HepG2 (cell line): ENCODE measurements at regions not wholly inside any gene's neighbourhood (a gene's known extent, or its start where the extent isn't known, plus 50 kb on each side); places are given as distances from the start of the nearest gene placed in this dataset.
A peak's percentile ranks its signal among the peaks of the same experiment; 100 is the strongest.
"Not testable (repeated sequence)": the region's sequence is repeated elsewhere in the genome, so short reads cannot be mapped to it uniquely, and the experiment has no call there.

Experiments used
- ATAC-seq: fragments of 200-7000 bp; cut with Tn5 transposase; 3 replicates; pipeline ENCODE4 v1.9.1; 2020; ENCODE audit warnings: mild to moderate bottlenecking, moderate library complexity
- BruUV-seq: library from RNA; stranded (reverse); fragments of 400-500 nt; replicated peaks from 2 replicates; lab custom pipeline; 2021; lab: Mats Ljungman, UMichigan
- CTCF ChIA-PET: fragments of 300-600 bp; formaldehyde crosslinking; extraction: SDS; loops from one replicate; lab custom pipeline; 2021; ENCODE audit warnings: low total read pairs, inconsistent platforms, low intra/inter-chr PET ratio; lab: Yijun Ruan, JAX
- POLR2A ChIA-PET: fragments of 350-600 bp; sonication (Branson Sonifier 250); formaldehyde crosslinking; loops from one replicate; lab custom pipeline; 2020; ENCODE audit warnings: antibody characterized with exemption, inconsistent platforms; lab: Yijun Ruan, JAX
- DNase-seq: peaks from one replicate; pipeline ENCODE4 v3.0.0-alpha.2; 2015; ENCODE audit warnings: low spot score
- FAIRE-seq: peaks from 3 replicates; lab custom pipeline; 2011; peaks lifted over from hg19 to GRCh38; lab: Jason Lieb, UNC
- H2AFZ ChIP-seq: one replicate; pipeline ENCODE4 v1.6.1; 2011; ENCODE audit warnings: low read length, inconsistent platforms
- H3K27ac ChIP-seq: fragments of 300-600 bp; 3 replicates; pipeline ENCODE4 v1.8.0; 2011; ENCODE audit warnings: mixed run types, mild to moderate bottlenecking, mixed read lengths, low read length, inconsistent platforms; ENCODE audit not compliant: insufficient read depth; ENCODE audit errors: extremely low read length
- H3K27me3 ChIP-seq, 2 experiments: fragments of 200-600 bp in 1 of 2; 2 replicates in 1 of 2; 3 replicates in 1 of 2; pipeline versions ENCODE4 v1.6.0 to v1.8.0; 2011; ENCODE audit warnings: low read length in 2 of 2, mild to moderate bottlenecking in 2 of 2, moderate library complexity in 2 of 2, inconsistent platforms in 1 of 2; ENCODE audit not compliant: insufficient read depth in 2 of 2, control insufficient read depth in 1 of 2
- H3K36me3 ChIP-seq, 2 experiments: fragments of 200-600 bp in 1 of 2; replicated peaks in 1 of 2; 2 replicates in 1 of 2; 3 replicates in 1 of 2; pipeline versions ENCODE4 v1.5.1 to v1.8.0; 2011; ENCODE audit warnings: low read length in 2 of 2, inconsistent platforms in 1 of 2; ENCODE audit not compliant: insufficient read depth in 2 of 2, control insufficient read depth in 1 of 2
- H3K4me1 ChIP-seq: 2 replicates; pipeline ENCODE4 v1.5.1; 2012; ENCODE audit warnings: low read length, inconsistent platforms; ENCODE audit not compliant: insufficient read depth
- H3K4me2 ChIP-seq: 2 replicates; pipeline ENCODE4 v1.6.0; 2011; ENCODE audit warnings: low read depth, low read length, inconsistent platforms
- H3K4me3 ChIP-seq, 3 experiments: fragments of 200-600 bp in 1 of 3; sonication (generic), shearing (Covaris generic) in 1 of 3; replicated peaks in 1 of 3; 2 replicates each; pipeline ENCODE4 v1.5.1; 2011 to 2016; ENCODE audit warnings: low read length in 3 of 3, inconsistent platforms in 2 of 3, low read depth in 2 of 3, mild to moderate bottlenecking in 2 of 3, control low read depth in 1 of 3, mixed read lengths in 1 of 3; ENCODE audit not compliant: insufficient read depth in 1 of 3
- H3K79me2 ChIP-seq: one replicate; pipeline ENCODE4 v1.6.1; 2011; ENCODE audit warnings: low read length, inconsistent platforms; ENCODE audit not compliant: insufficient read depth
- H3K9ac ChIP-seq: 2 replicates; pipeline ENCODE4 v1.6.0; 2011; ENCODE audit warnings: mild to moderate bottlenecking, low read depth, low read length, inconsistent platforms; ENCODE audit not compliant: insufficient read depth
- H3K9me3 ChIP-seq: 2 replicates; pipeline ENCODE4 v1.5.1; 2012; ENCODE audit warnings: mild to moderate bottlenecking, low read length
- H4K20me1 ChIP-seq: 2 replicates; pipeline ENCODE4 v1.6.0; 2011; ENCODE audit warnings: inconsistent platforms, mild to moderate bottlenecking, low read length, moderate library complexity; ENCODE audit not compliant: insufficient read depth
- STAG1 ChIP-seq: sonication (generic); formaldehyde crosslinking; IDR thresholded peaks from 2 replicates; pipeline ENCODE4 v1.4.0; 2020; ENCODE audit warnings: missing genetic modification reagents
- WGBS: methylation state at CpG from one replicate; pipeline ENCODE4 v1.1.6; 2017; ENCODE audit warnings: low lambda C conversion rate; 5-methylcytosine and 5-hydroxymethylcytosine counted together
- in situ Hi-C: cut with HindIII; loops from 2 replicates; pipeline ENCODE4 v1.10.0; 2017; ENCODE audit warnings: low pct_unique_long_range_greater_than_20kb; ENCODE audit not compliant: extremely low pct_ligation_motif_present
- intact Hi-C: fragments of 100-400 bp; cut with micrococcal nuclease; formaldehyde crosslinking; loops from one replicate; pipeline ENCODE4 v1.10.0; 2022; ENCODE audit not compliant: unreplicated experiment

DNA sequence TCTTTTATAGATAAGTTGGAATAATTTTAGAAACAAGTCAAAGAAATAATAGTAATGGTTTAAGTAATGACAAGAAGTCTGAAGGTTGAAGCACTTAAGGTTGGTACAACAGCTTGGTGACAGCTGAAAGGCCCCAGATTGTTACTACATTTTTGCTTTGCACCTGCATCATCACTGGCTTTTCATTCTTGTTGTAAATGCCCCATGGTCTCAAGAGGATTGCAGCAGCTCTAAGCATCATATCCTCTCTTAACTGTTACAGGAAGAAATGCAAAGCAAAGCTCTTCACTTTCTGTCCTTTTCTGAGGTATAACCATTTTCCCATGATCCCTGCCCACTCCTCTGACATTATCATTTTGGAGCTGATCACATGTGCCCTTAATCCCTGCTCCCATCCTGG lies 461.0 kb downstream of the RPIA start:
- in situ Hi-C loops, DNase-seq, H3K4me1 ChIP-seq, H3K27ac ChIP-seq, ATAC-seq, H3K36me3 ChIP-seq, H3K9me3 ChIP-seq, H3K79me2 ChIP-seq, H3K27me3 ChIP-seq, FAIRE-seq, POLR2A ChIA-PET, CTCF ChIA-PET, H3K4me3 ChIP-seq, BruUV-seq, H4K20me1 ChIP-seq, H3K4me2 ChIP-seq, H3K9ac ChIP-seq, H2AFZ ChIP-seq: not testable (repeated sequence)
- intact Hi-C loops: loop anchor here (10.0 kb wide), 1 partner anchor 268 kb away; no protein-coding TSS in a partner anchor

DNA sequence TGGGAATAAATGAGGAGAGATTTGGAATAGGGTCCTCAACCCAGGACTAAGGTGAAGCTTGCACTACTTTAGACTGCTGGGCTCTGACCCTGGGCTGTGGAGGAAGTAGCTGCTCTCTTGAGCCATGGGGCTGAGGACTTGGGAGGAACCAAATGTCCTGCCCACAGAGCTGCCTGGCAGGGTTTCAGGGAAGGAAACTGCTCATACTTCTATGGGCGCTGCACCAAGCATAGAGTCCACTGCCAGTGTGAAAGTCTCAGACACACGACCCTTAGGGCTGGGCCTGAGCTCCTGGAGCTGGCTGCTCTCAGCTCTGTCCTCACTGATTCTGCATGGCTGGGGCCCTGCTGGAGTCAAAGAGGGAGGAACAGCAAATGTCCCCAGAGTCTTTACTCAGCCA lies 461.7 kb downstream of the RPIA start:
- POLR2A ChIA-PET, H3K9ac ChIP-seq, H3K4me3 ChIP-seq, H3K4me2 ChIP-seq, H3K4me1 ChIP-seq, FAIRE-seq, H3K27me3 ChIP-seq, H4K20me1 ChIP-seq, H3K79me2 ChIP-seq, H3K36me3 ChIP-seq, H3K27ac ChIP-seq, ATAC-seq, in situ Hi-C loops, CTCF ChIA-PET, DNase-seq, H2AFZ ChIP-seq, H3K9me3 ChIP-seq, BruUV-seq: not testable (repeated sequence)
- WGBS: 0% methylated on average over 1 of the region's 2 CpGs
- intact Hi-C loops: loop anchor here (10.0 kb wide), 1 partner anchor 268 kb away; no protein-coding TSS in a partner anchor

DNA sequence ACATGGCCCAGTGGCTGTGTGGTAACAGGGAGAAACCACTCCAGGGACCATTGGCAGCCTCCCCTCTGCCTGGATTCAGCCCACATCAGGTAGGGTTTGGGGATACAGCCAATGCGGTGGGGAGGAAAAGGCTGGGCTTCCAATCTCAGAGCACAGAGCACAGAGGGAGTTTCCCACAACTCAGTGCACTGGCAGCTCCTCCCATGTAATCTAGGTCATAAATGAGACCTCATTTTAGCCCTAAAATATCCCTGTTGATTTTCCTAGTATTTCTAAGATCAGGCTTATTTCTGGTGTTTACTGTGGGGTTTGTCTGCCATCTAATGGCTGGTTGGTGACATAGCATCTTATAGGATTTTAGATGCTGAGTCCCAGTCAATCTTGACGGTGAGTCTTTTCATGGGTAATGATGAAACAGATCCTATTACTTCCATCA lies 462.8 kb downstream of the RPIA start:
- H3K36me3 ChIP-seq, BruUV-seq, H3K79me2 ChIP-seq, H3K4me3 ChIP-seq, CTCF ChIA-PET, H3K9ac ChIP-seq, H3K4me2 ChIP-seq, H3K27me3 ChIP-seq, H4K20me1 ChIP-seq, H2AFZ ChIP-seq, DNase-seq, H3K4me1 ChIP-seq, POLR2A ChIA-PET, H3K9me3 ChIP-seq, in situ Hi-C loops, H3K27ac ChIP-seq: not testable (repeated sequence)
- intact Hi-C loops: loop anchor here (10.0 kb wide), 1 partner anchor 269 kb away; no protein-coding TSS in a partner anchor
- FAIRE-seq: peak; percentile 96
- TF ChIP-seq STAG1 (CRISPR knock-in tag): 0 out of 2 replicates have a peak, but pooled peaks have one; percentile 9
- WGBS: 0% methylated on average over 1 of the region's 2 CpGs
- ATAC-seq: peak; percentile 85
